Urothelium cell line (cell line): ENCODE measurements at regions not wholly inside any gene's neighbourhood (a gene's known extent, or its start where the extent isn't known, plus 50 kb on each side); places are given as distances from the start of the nearest gene placed in this dataset.

Experiments
- DNase-seq: peaks from one replicate; pipeline ENCODE4 v3.0.0; 2011; ENCODE audit warnings: low spot score, mixed read lengths
- FAIRE-seq: peaks from 2 replicates; lab custom pipeline; 2011; peaks lifted over from hg19 to GRCh38; lab: Jason Lieb, UNC

DNA sequence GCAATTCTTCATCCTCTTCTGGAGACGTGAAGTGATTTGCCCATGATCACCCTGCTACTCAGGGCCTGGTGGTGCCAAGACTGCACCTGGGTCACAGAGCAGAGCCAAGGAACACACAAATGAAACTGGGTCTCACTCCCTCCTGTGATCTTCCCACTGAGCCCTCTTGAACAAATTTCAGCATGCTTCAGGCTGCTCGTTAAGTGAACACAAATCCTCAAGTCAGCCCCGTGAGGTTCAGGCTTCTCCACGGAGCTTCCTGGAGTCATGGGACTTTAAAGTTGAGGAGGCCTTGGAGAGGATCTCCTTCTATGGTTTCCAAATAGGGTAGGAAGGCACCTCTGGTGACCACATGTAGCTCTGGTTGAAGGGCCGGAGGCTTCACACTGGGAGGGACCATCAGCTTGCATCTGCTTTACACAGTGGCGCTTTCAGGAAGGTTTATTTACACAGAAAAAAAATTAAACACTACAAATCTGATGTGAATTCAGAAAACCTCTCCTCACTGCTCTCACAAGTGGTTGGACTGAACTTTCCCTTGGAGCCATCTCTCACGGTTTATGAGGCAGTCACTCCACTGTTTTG lies 255.4 kb downstream of the LOXHD1 start:
- FAIRE-seq (no peak), DNase-seq (no peak)

GRCh38 chr18:46402396-46402795 lies 254.6 kb downstream of the LOXHD1 start:
- no peak for DNase-seq
- FAIRE-seq, result no peak

DNA sequence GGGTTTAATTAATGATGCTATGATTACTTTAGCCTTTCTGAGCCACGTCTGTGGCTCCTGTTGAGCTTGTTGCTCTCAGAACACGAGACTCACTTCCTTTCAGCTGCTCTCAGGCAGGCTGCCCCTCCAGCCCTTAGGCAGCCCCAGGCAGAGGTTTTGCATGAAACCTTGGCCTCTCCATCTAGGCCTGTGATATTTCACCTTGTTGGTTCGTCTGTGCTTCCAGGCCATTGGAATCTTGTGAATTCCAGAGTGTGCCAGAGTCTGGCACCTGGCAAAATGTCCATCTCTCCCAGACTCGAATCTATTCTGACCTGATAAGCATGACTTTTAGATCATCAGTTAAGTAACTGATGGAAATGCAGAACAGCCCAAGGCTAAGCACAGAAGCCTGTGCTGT lies 254.1 kb downstream of the LOXHD1 start:
- FAIRE-seq, result no peak

GRCh38 chr18:46405832-46406538 lies 251.0 kb downstream of the LOXHD1 start:
- FAIRE-seq (no peak), DNase-seq (no peak)

More for the DNA sequence above, 254.1 kb downstream of the LOXHD1 start:
- no peak for DNase-seq

DNA sequence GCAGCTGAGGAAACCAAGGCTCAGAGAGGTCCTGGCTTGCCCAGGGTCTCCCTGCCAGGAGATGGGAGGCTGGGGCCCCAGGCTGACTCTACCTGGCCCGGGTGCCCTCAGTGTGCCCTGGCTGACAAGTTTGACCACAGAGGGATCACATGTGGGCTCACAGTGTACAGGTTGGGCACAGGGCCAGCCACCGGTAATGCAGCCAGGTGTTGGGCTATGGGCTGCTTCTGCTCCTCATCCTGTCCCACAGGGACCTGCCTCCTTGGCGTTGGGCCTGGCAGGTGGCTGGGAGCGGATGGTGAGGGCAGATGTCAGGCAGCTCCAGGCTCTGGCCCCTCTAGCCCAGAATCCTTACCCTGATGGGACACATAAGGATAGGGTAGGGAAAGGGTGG lies 250.5 kb downstream of the LOXHD1 start:
- DNase-seq, result no peak
- FAIRE-seq, result no peak

DNA sequence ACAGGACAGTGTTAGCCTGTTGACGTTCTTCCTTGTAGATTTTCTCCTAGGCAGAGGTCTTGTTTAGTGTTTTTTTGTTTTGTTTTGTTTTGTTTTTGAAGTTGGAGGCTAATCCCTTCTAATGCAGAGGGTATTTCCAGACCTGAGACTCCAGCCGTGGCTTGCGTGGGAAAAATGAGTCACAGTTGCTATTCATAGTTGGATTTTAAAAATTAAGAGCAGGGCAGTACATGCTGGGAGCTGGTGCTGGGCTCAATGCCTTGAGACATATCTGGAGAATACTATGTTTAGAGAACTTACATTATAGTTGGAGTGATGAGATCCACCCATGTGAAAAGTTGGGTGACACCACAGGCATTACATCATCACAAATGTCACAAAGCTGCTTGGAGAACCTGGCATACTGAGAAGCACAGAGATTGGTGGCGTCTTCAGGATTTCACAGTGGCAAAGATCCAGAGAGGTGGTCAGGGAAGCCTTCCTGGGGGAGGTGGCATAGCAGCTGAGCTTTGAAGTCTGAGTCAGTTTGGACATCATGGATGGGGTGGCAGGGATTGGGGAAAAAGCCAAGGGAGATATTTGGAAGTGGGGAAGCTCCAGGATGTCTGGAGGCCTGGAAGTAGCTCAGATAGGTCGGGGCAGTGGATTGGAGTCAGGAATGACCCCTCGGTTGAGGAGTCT lies 249.4 kb downstream of the LOXHD1 start:
- no peak for DNase-seq
- FAIRE-seq, result no peak

DNA sequence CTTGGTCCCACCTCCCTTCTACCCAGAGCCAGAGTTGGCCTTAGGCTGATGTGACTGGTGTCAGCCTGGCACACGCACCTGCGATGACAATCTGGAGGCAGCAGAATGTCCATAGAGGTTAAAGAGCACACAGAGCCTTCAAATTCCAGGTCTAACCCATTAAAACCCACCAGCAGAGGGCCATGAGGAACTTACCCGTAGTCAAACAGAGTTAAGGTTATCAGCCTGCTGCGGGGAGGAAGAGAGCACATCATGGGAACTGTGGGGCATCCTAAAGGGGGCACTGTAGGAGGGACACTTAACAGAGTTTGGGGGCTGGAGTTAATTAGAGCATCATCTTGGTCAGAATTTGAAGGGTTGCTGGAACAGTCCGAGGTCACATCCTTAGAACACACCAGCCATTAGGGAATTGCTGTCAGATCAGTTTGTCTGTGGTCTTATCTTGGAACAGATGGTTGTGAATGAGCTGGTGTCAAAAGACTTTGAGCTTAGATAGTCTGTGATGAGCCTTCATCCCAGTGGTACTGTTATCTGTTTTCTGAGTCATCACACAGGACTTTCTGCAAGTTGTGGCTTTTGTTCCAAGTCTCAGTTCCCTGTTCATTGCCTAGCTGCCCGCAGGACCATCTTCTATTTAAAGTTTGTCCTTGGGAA lies 248.6 kb downstream of the LOXHD1 start:
- FAIRE-seq, result no peak
- no peak for DNase-seq

DNA sequence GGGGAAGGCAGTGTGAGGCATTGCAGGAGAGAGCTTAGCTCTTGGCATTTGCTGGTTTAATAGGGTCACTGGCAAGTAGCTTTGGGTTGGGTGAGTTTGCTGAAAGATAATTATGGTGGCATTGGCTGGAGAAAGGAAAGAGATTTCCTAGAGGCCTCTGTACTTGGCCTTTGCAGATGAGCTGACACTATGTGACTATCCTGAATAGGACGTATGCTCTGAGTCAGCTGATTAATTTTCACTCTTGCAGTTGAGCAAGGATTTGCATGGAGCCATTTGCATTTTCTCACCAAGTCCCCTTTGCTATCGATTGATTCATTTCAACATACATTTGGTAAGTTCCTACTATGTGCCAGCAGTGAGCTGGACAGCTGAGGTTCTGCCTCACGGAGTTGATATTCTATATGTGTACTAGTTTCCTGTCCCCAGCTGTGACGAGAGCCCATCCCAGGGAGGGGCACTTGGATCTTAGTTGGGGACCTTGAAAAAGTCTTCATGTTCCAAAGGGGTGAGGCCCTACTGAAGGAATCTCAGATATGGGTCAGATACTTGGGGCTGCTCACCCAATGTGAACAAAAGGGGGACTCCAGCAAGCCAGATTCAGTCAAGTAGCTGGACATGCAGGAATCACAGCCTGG lies 245.7 kb downstream of the LOXHD1 start:
- FAIRE-seq (no peak), DNase-seq (no peak)

- no peak for FAIRE-seq
- no peak for DNase-seq
Observed at GRCh38 chr18:46411867-46412690, 244.9 kb downstream of the LOXHD1 start.

GRCh38 chr18:46412916-46413315 lies 244.1 kb downstream of the LOXHD1 start:
- DNase-seq, result no peak
- no peak for FAIRE-seq

- FAIRE-seq (no peak), DNase-seq (no peak)
Observed at GRCh38 chr18:46413684-46414083, 243.3 kb downstream of the LOXHD1 start.

DNA sequence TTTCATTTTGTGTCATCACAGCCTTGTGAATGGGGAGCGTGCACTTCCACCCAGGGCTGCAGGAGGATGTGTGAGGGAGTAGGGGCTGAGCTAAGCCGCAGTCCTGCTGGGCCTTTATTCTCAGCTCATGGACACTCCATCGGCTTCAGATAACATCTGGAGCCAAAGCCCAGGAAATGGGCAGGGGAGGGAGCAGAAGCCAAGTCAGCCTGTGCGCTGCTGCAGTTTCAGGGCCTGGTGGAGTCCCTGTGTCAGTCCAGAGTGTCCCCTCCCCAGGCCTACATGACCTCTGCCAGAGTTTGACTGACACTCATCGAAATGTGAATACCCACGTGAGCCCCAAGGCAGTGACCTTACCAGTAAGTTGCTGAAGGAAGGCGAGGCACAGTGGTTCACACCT lies 242.2 kb downstream of the LOXHD1 start:
- FAIRE-seq (no peak), DNase-seq (no peak)

DNA sequence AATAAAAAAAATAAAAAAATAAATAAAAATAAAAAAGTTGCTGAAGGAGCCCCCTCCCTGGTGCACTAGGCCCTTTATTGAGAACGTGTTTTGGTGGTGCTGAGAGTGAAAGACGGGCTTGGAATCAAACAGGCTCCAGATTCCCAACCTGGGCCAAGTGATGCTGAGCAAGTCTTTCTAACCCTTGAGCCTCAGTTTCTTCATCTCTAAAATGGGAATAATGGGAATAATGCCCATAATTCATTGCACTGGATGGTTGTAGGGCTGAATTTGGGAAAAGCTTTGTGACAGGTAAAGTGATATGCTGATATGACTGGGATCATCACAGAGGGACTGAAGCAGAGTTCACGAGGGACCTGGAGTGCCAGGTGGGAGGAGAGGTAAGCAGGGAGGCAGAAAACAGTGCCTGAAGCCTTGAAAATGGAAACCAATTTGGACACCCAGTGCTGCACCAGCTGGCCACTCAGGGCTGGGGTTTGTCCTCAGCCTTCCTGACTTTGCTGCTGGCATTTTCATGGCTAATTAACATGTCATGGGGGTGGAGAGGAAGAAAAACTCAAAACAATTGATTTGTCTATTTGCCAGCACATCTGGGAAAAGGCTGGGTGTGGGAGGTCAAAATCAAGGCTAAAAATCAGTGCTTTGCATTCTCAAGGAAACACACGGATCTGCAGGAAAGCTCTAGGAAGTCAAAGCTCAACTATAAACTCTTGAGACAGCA lies 241.3 kb downstream of the LOXHD1 start:
- no peak for FAIRE-seq
- DNase-seq, result no peak

- DNase-seq (no peak), FAIRE-seq (no peak)
Observed at GRCh38 chr18:46416706-46417638, 240.0 kb downstream of the LOXHD1 start.

DNA sequence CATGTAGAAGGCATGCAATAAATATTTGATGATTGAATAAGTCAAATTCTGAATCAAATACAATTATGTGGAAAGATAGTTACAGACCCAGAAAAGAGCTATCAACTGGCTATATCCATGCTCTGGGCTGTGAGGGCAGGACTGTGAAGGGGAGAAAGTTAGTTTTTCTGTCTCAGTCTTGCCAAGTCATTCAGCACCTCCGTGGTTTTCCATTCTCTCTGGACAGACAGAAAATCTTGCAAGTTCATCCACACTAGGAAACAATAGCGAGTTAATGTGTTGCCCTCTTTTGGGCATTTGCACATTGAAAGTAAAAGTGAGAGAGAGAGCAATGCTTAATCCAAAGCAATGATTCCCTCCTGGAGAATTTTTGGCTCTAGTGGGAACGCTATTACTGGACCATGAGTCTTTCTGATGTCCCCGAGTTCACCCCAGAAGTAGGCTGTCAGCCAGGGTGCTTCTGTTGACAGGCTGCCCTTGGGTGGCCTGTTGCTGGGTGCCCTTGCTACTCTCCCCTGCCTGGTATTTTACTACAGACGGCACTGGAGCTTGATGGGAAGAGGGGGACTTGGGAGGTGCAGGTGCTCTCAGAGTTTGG lies 238.3 kb downstream of the LOXHD1 start:
- no peak for DNase-seq
- no peak for FAIRE-seq

- FAIRE-seq, result no peak
- no peak for DNase-seq
Observed at GRCh38 chr18:46419391-46420141, 237.5 kb downstream of the LOXHD1 start.

GRCh38 chr18:46421973-46422551 lies 235.0 kb downstream of the LOXHD1 start:
- no peak for FAIRE-seq

More at GRCh38 chr18:46421973-46422551, 235.0 kb downstream of the LOXHD1 start:
- DNase-seq, result no peak
